ENCODE measurements at regions not wholly inside any gene's neighbourhood (a gene's known extent, or its start where the extent isn't known, plus 50 kb on each side); places are given as distances from the start of the nearest gene placed in this dataset.
"Not testable (repeated sequence)": the region's sequence is repeated elsewhere in the genome, so short reads cannot be mapped to it uniquely, and the experiment has no call there.

DNA sequence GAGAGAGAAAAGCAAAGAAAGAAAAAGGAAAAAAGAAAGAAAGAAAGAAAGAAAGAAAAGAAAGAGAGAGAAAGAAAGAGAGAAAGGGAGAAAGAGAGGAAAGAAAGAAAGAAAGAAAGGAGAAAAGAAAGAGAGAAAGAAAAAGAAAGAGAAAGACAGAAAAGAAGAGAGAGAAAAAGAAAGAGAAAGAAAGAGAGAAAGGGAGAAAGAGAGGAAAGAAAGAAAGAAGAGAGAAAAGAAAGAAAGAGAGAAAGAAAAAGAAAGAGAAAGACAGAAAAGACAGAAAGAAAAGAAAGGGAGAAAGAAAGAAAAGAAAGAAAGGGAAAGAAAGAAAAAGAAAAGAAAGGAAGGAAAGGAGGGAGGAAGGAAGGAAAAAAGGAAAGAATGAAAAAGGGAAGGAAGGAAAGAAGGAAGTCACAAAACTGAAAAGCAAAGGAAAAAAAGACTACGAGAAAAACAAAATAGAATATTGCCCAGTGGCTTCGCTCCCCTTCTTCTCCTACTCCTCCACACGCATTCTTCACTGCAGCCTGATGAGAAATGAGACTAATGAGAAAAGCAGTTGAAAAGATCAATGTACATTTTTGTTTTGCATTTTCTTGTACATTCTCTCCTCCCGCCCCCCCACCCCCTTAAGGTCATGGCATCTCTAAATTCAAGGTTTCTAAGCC is 170.0 kb downstream of the SOD2 start:
- no peak for DNase-seq

GRCh38 chr6:159521962-159522361 is 171.1 kb downstream of the SOD2 start:
- DNase-seq = no peak

DNA sequence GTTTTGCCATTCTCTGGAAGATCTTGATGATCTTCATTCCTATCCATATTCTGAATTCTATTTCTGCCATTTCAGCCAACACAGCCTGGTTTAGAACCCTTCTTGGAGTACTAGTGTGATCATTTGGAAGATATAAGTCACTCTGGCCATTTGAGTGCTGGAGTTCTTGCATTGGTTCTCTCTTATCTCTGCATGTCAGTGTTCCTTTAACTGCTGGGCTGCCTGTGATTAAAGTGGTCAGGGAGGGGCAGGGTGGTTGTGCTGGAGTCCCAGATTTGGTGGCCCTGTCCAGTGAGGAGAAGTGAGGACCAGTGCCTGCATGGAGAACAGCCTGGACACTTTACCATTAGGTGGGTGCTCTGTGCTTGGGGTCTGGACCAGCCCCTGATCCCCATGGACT is 173.0 kb downstream of the SOD2 start:
- DNase-seq = no peak

- DNase-seq = not testable (repeated sequence)
Measured at GRCh38 chr6:159515811-159516210, 177.2 kb downstream of the SOD2 start.

GRCh38 chr6:159513914-159514313 is 179.1 kb downstream of the SOD2 start:
- DNase-seq = no peak

DNA sequence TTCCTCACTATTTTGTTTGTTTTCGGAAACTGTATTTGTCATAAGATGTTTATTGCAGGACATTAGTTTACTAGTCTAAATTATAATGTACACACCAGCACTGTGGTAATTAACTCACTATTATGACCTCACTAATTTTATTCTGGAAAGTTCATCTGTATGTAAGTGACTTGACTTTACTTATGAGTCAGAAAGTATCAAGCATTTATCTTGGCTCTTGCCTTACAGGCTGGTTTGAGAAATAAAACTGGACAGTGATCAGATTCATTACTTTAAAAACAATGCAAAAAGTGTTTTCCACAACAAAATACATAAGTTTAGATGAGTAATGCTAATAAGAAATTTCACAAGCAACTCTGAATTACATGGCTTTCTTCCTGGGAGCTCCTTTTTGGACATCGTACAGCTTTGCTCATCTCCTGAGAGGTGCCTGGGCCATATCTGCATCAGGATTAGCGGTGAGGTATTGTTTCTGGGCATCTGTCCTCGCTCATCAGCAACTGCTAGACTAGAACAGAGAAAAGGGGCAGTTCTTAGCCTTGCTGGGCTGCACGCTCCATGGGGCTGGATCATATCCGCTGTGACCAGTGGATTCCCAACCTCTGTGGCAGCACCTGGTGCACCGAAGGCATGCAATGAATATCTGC is 179.8 kb downstream of the SOD2 start:
- no peak for DNase-seq

DNA sequence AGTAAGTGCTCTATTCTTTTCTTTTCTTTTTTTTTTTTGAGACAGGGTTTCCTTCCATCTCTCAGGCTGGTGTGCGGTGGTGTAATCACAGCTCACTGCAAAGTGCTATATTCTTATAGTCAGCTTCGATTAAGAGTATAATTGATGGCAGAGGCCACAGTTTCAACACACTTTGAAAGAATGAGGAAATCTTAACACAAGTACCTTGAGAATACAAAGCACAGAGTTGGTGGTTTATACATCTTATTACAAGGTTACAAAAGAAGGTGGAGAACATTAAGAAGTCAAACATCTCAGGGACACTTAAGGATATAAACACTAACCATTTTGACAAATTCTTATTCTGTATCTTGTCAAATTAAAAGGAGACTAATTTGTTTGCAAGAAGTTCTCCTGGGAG is 180.5 kb downstream of the SOD2 start:
- DNase-seq = no peak

DNA sequence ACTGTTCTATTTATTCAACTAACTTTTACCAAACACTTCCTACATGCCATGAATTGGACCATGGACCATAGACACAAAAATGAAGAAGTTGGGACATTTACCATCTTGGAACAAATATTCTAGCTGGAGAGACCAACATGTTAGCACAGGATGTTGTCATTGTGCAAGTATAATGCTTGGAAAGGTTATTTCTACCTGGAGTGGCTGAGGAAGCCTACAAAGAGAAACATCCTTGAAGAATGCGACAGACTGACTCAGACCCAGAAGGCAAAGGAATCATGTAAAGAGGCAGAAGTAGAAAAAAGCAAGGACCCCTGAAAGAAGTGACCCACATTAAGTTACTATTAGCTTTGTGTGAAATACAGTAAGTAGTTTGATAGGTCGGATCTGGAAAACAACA is 180.9 kb downstream of the SOD2 start:
- DNase-seq = no peak

GRCh38 chr6:159510141-159510540 is 182.9 kb downstream of the SOD2 start:
- DNase-seq = no peak

- DNase-seq = no peak
Measured at GRCh38 chr6:159508931-159509330, 184.1 kb downstream of the SOD2 start.

DNA sequence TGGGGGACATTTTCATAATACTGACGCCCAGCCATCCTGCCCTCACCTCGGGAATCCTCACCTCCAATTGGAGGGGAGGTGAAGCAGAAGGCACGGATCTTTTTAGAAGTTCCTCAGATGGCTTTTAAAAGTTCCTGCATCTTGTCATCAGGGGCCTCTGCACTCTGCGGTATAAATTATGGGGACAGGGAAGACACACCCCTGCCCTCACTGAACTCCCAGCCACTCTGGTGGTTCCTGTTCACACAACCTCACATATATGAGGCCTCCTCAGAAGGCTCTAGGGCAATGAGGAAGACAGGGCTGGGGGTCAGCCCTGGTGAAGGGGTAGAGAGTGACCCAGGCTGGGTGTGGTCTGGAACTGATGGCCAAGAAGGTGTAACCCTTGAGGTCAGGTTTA is 187.0 kb downstream of the SOD2 start:
- DNase-seq = no peak

DNA sequence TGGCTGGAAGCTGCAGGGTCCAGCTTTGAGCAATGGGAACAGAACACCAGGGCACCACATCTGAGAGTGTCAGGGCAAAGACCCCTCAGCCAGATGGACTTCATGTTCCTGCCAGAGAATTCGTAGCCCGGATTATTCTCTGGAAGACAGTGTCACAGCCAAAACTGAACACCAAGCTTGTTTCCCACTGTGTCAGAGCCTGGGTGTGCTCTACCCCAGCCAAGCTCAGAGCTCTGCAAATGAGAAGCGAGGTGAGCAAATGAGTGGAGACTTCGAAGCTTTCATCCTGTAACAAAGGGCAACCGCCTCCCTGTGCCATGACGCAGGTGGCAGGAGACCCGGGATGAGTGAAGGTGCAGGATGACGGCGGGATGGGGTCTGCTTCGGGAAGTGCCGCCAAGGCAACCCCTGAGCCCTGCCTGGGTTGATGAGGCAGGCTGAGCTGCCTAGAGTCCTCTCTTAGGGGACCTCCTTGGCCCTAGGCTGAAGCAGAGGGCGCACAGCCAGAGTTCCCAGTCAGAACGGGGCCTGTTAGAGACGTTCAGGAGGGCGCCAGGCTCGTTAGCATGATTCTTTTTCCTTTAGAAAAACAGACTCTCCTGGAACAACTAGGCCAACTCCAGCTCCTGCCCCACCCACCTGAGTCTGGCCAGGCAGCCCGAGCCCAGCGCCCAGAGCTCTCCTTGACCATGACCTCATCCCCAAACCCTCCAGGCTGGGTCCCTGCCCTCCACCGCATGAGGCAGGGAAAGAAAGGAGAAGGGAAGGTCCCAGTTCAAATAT is 187.7 kb downstream of the SOD2 start:
- no peak for DNase-seq

- no peak for DNase-seq
Measured at GRCh38 chr6:159501558-159501957, 191.5 kb downstream of the SOD2 start.

GRCh38 chr6:159499034-159499433 is 194.0 kb downstream of the SOD2 start:
- no peak for DNase-seq

- no peak for DNase-seq
Measured at GRCh38 chr6:159494586-159494972, 198.5 kb downstream of the SOD2 start.

GRCh38 chr6:159493898-159494585 is 199.0 kb downstream of the SOD2 start:
- DNase-seq = no peak

GRCh38 chr6:159493231-159493897 is 199.7 kb downstream of the SOD2 start:
- DNase-seq = no peak

DNA sequence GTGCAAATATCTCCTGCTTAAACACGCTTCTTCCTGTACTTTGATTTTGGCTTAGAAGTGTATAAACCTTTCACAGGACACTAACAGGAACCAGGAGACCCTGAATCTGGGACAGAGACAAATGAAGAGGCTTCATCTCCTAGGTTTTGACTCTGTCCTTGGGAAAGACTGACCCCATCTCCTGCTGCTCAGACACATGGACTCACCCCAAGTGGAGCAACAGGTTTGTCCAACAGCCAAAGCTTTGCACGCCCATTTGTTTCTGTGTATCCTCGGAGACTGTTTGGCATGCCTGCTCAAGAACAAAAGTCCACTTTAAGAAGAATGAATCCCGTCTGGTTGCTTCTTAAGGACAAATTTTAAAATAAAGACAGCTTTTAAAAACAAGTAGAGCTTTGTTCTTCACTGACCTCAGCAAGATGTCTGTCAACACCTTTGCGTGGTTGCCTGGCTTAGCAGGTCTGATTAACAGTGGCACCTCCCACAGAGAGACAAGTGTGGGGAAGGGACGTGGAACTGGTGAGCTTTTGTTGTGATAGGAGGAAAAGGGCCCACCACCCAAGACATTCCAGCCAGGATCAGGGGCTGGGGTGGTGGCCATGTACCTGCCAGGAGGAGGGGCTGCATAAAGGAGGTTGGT is 202.6 kb downstream of the SOD2 start:
- no peak for DNase-seq

DNA sequence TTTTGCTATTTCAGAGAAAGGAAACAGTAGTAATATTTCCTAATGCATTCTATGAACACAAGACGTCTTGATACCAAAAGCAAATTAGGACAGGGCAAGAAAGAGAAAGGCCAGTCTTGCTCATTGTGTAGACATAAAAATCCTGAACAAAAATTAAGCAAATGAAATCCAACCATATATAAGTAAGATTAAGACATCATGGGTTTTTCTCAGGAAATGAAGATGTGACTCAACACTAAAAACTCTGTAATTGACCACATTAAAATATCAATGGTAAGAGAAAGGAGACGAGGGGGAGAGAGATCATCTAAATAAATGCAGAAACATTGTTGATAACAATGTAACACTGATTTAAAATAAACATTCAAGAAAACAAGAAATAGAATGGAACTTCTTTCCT is 205.4 kb downstream of the SOD2 start:
- no peak for DNase-seq

DNA sequence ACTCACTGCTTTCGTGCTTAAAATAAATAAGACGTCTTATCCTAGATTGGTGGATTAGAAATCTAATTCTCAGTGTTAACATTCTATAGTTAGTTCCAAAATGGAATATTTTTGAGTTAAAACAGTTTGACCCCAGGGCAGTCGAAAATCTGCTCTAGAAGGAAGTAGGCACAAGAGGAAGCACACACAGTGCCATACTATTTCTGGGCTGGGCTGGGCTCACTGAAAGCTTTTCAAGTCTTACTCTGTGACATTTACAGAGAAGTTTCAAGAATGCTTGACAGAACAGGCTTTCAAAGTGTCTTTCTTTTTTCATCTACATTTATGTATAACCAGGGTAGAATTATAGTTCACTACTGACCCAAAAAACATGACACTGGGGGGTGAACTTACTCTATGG is 209.8 kb downstream of the SOD2 start:
- no peak for DNase-seq

GRCh38 chr6:159481897-159482296 is 211.1 kb downstream of the SOD2 start:
- DNase-seq = no peak

GRCh38 chr6:159480471-159480870 is 212.6 kb downstream of the SOD2 start:
- no peak for DNase-seq

DNA sequence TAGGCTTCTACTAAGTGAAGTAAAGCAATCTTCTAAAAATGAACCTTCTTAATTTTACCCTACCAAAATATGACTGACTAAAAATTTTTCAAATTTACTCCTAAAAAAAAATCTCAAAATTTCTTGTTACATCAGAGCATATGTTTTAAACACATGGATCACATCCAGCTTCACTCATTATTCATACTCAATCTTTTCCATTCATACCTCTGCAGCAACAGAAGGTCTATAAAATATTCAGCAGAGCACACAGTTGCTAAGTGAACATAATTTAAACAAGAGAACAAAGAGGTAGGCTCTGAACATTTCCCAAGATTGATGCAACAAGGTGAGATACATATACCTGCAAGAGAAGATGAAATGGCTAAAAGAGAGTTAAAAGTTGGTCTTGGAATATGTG is 213.9 kb downstream of the SOD2 start:
- DNase-seq = no peak

Measured in NCI-H510A treated with DMSO at 0.1 percent for 48 hours (cell line).